ENCODE measurements at regions not wholly inside any gene's neighbourhood (a gene's known extent, or its start where the extent isn't known, plus 50 kb on each side); places are given as distances from the start of the nearest gene placed in this dataset.
A peak's percentile ranks its signal among the peaks of the same experiment; 100 is the strongest.

- H3K27me3 ChIP-seq (ENCODE audit: insufficient read depth, poor library complexity, severe bottlenecking), result no peaks in the 10 kb centered on the region
- peak; percentile 53 to 95 for DNase-seq (ENCODE audit: low read depth in 1 of 2, low spot score in 1 of 2)
- no peak overlapping the region for H3K4me3 ChIP-seq (replicated peaks; ENCODE audit: insufficient read depth, low read length)
- peak overlapping the region; percentile 58 for H3K27ac ChIP-seq (replicated peaks)
- TF ChIP-seq GABPA (IDR thresholded peaks at IDR 0.05; ENCODE audit: low read depth), result no peak
- no peak; the same call in 1 of the 2 replicates for TF ChIP-seq POLR2AphosphoS5 (IDR thresholded peaks at IDR 0.05; ENCODE audit: low read depth)
- peak; percentile 1; the same call in 1 of the 2 replicates for TF ChIP-seq SPI1 (IDR thresholded peaks at IDR 0.05; ENCODE audit: borderline replicate concordance, low read depth)
- TF ChIP-seq, protein P1, sequence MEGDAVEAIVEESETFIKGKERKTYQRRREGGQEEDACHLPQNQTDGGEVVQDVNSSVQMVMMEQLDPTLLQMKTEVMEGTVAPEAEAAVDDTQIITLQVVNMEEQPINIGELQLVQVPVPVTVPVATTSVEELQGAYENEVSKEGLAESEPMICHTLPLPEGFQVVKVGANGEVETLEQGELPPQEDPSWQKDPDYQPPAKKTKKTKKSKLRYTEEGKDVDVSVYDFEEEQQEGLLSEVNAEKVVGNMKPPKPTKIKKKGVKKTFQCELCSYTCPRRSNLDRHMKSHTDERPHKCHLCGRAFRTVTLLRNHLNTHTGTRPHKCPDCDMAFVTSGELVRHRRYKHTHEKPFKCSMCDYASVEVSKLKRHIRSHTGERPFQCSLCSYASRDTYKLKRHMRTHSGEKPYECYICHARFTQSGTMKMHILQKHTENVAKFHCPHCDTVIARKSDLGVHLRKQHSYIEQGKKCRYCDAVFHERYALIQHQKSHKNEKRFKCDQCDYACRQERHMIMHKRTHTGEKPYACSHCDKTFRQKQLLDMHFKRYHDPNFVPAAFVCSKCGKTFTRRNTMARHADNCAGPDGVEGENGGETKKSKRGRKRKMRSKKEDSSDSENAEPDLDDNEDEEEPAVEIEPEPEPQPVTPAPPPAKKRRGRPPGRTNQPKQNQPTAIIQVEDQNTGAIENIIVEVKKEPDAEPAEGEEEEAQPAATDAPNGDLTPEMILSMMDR (IDR thresholded peaks at IDR 0.05; ENCODE audit: insufficient read depth, low read length), result no peak
- no peak for TF ChIP-seq REST (IDR thresholded peaks at IDR 0.05; ENCODE audit: insufficient replicate concordance, low read depth)
Measured at GRCh38 chr1:221188458-221188857, 309.2 kb downstream of the HLX start.

DNA sequence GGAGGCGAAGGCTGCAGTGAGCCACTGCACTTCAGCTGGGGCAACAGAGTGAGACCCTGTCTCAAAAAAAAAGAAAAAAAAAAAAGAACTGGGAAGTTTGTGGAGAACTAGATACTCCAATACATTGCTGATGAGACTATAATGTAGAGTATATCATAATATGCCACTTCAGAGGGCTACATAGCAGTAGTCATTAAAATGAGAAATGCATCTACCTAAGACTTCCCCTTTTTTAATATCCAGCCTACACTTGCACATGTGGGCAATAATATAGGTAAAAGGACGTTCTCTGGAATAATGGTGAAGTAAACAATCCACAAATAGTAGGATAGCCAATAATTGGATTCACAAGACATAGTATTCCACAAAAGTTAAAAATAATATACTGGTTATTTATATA is 311.0 kb downstream of the HLX start:
- no peak for DNase-seq (ENCODE audit: low read depth in 1 of 2, low spot score in 1 of 2)
- Histone ChIP-seq H3K27ac (replicated peaks) (no peak overlapping the region), H3K27me3 (ENCODE audit: insufficient read depth, poor library complexity, severe bottlenecking) (no peaks in the 10 kb centered on the region), H3K4me3 (replicated peaks; ENCODE audit: insufficient read depth, low read length) (no peak overlapping the region)
- TF ChIP-seq, protein P1 (IDR thresholded peaks at IDR 0.05; ENCODE audit: insufficient read depth, low read length), result no peak
- TF ChIP-seq SPI1 (IDR thresholded peaks at IDR 0.05; ENCODE audit: borderline replicate concordance, low read depth) (peak; percentile 86), POLR2AphosphoS5 (IDR thresholded peaks at IDR 0.05; ENCODE audit: low read depth) (no peak), GABPA (IDR thresholded peaks at IDR 0.05; ENCODE audit: low read depth) (no peak)

DNA sequence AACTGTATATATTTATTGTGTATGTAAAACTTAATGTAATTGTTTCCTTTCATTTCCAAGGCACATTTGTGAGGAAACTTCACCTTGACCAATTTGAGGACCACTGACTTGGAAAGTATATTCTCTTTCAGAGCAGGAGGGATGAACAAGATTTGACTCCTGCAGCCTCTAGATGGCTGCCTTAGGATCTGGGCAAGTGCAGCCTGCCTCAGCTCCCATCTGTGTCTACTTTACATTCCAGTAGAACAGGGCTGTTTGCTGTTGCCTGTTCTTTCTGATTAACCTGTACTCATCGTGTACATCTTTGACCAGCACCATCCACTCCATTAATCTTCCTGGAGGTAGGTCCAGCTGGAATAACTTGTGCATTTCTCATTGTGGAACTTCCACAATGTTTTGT is 312.8 kb downstream of the HLX start:
- no peaks in the 10 kb centered on the region for H3K27me3 ChIP-seq (ENCODE audit: insufficient read depth, poor library complexity, severe bottlenecking)
- DNase-seq (ENCODE audit: low read depth in 1 of 2, low spot score in 1 of 2), result no peak
- no peak overlapping the region for H3K27ac ChIP-seq (replicated peaks)
- H3K4me3 ChIP-seq (replicated peaks; ENCODE audit: insufficient read depth, low read length), result no peak overlapping the region
- TF ChIP-seq POLR2AphosphoS5 (IDR thresholded peaks at IDR 0.05; ENCODE audit: low read depth), result no peak
- TF ChIP-seq REST (IDR thresholded peaks at IDR 0.05; ENCODE audit: insufficient replicate concordance, low read depth), result no peak
- no peak for TF ChIP-seq SPI1 (IDR thresholded peaks at IDR 0.05; ENCODE audit: borderline replicate concordance, low read depth)
- no peak for TF ChIP-seq GABPA (IDR thresholded peaks at IDR 0.05; ENCODE audit: low read depth)
- TF ChIP-seq, protein P1 (IDR thresholded peaks at IDR 0.05; ENCODE audit: insufficient read depth, low read length), result no peak

DNA sequence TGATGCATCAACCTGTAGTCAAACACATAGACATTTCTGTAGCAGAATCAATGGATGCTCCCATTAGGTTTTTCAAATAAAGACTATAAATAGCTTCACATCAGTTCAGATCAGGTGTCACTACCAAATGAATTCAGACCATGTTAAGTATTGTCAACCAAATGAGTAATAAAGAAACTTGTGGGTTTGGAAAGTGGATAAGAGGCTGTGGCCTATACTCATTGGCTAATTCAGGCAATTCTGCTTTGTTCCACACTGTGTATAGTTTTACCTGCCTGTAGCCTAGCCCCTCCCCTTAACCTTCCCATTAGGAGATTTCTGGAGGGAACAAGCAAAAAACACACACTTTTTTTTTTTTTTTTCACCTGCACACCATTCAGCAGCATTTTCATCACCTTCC is 321.2 kb downstream of the HLX start:
- TF ChIP-seq SPI1 (IDR thresholded peaks at IDR 0.05; ENCODE audit: borderline replicate concordance, low read depth), result no peak
- TF ChIP-seq GABPA (IDR thresholded peaks at IDR 0.05; ENCODE audit: low read depth), result no peak
- TF ChIP-seq POLR2AphosphoS5 (IDR thresholded peaks at IDR 0.05; ENCODE audit: low read depth), result no peak
- TF ChIP-seq, protein P1 (IDR thresholded peaks at IDR 0.05; ENCODE audit: insufficient read depth, low read length), result no peak
- no peak for TF ChIP-seq REST (IDR thresholded peaks at IDR 0.05; ENCODE audit: insufficient replicate concordance, low read depth)
- H3K4me3 ChIP-seq (replicated peaks; ENCODE audit: insufficient read depth, low read length), result no peak overlapping the region
- H3K27ac ChIP-seq (replicated peaks), result no peak overlapping the region
- no peak for DNase-seq (ENCODE audit: low read depth in 1 of 2, low spot score in 1 of 2)
- H3K27me3 ChIP-seq (ENCODE audit: insufficient read depth, poor library complexity, severe bottlenecking), result no peaks in the 10 kb centered on the region
